ENCODE measurements at regions not wholly inside any gene's neighbourhood (a gene's known extent, or its start where the extent isn't known, plus 50 kb on each side); places are given as distances from the start of the nearest gene placed in this dataset.
A peak's percentile ranks its signal among the peaks of the same experiment; 100 is the strongest.
"Not testable (repeated sequence)": the region's sequence is repeated elsewhere in the genome, so short reads cannot be mapped to it uniquely, and the experiment has no call there.

- in situ Hi-C loops (cut with HindIII; ENCODE audit: low pct_ligation_motif_present, low pct_unique_long_range_greater_than_20kb, low sequenced_read_pairs), result no loop called here
- DNase-seq, result no peak
These were observed 685.9 kb upstream of the CDH10 start for GRCh38 chr5:25330721-25331120.

- in situ Hi-C loops (cut with HindIII; ENCODE audit: low pct_ligation_motif_present, low pct_unique_long_range_greater_than_20kb, low sequenced_read_pairs), result no loop called here
These were observed 682.4 kb upstream of the CDH10 start for GRCh38 chr5:25327172-25327571.

GRCh38 chr5:25301836-25302235 is 657.1 kb upstream of the CDH10 start:
- peak; percentile 50 for DNase-seq

More at GRCh38 chr5:25327172-25327571, 682.4 kb upstream of the CDH10 start:
- no peak for DNase-seq

GRCh38 chr5:25295067-25295466 is 650.3 kb upstream of the CDH10 start:
- DNase-seq, result no peak
- in situ Hi-C loops (cut with HindIII; ENCODE audit: low pct_ligation_motif_present, low pct_unique_long_range_greater_than_20kb, low sequenced_read_pairs), result no loop called here

More at GRCh38 chr5:25301836-25302235, 657.1 kb upstream of the CDH10 start:
- in situ Hi-C loops (cut with HindIII; ENCODE audit: low pct_ligation_motif_present, low pct_unique_long_range_greater_than_20kb, low sequenced_read_pairs), result no loop called here

- in situ Hi-C loops (cut with HindIII; ENCODE audit: low pct_ligation_motif_present, low pct_unique_long_range_greater_than_20kb, low sequenced_read_pairs); DNase-seq: not testable (repeated sequence)
These were observed 645.0 kb upstream of the CDH10 start for GRCh38 chr5:25289766-25290165.

- no peak for DNase-seq
- in situ Hi-C loops (cut with HindIII; ENCODE audit: low pct_ligation_motif_present, low pct_unique_long_range_greater_than_20kb, low sequenced_read_pairs), result no loop called here
These were observed 641.5 kb upstream of the CDH10 start for GRCh38 chr5:25286319-25286718.

- DNase-seq, result peak; percentile 41
- in situ Hi-C loops (cut with HindIII; ENCODE audit: low pct_ligation_motif_present, low pct_unique_long_range_greater_than_20kb, low sequenced_read_pairs), result no loop called here
These were observed 640.4 kb upstream of the CDH10 start for GRCh38 chr5:25285136-25285535.

GRCh38 chr5:25263507-25263906 is 618.7 kb upstream of the CDH10 start:
- in situ Hi-C loops (cut with HindIII; ENCODE audit: low pct_ligation_motif_present, low pct_unique_long_range_greater_than_20kb, low sequenced_read_pairs); DNase-seq: not testable (repeated sequence)

GRCh38 chr5:25262221-25262620 is 617.4 kb upstream of the CDH10 start:
- no peak for DNase-seq
- in situ Hi-C loops (cut with HindIII; ENCODE audit: low pct_ligation_motif_present, low pct_unique_long_range_greater_than_20kb, low sequenced_read_pairs), result no loop called here

GRCh38 chr5:25255128-25255527 is 610.4 kb upstream of the CDH10 start:
- DNase-seq, result no peak
- in situ Hi-C loops (cut with HindIII; ENCODE audit: low pct_ligation_motif_present, low pct_unique_long_range_greater_than_20kb, low sequenced_read_pairs), result no loop called here

- in situ Hi-C loops (cut with HindIII; ENCODE audit: low pct_ligation_motif_present, low pct_unique_long_range_greater_than_20kb, low sequenced_read_pairs), result no loop called here
- DNase-seq, result no peak
These were observed 597.2 kb upstream of the CDH10 start for GRCh38 chr5:25241981-25242380.

GRCh38 chr5:25238720-25239119 is 593.9 kb upstream of the CDH10 start:
- in situ Hi-C loops (cut with HindIII; ENCODE audit: low pct_ligation_motif_present, low pct_unique_long_range_greater_than_20kb, low sequenced_read_pairs); DNase-seq: not testable (repeated sequence)

- in situ Hi-C loops (cut with HindIII; ENCODE audit: low pct_ligation_motif_present, low pct_unique_long_range_greater_than_20kb, low sequenced_read_pairs), result no loop called here
- DNase-seq, result no peak
These were observed 579.7 kb upstream of the CDH10 start for GRCh38 chr5:25224316-25224982.

- DNase-seq; in situ Hi-C loops (cut with HindIII; ENCODE audit: low pct_ligation_motif_present, low pct_unique_long_range_greater_than_20kb, low sequenced_read_pairs): not testable (repeated sequence)
These were observed 555.1 kb upstream of the CDH10 start for GRCh38 chr5:25199902-25200301.

GRCh38 chr5:25190521-25191000 is 545.8 kb upstream of the CDH10 start:
- in situ Hi-C loops (cut with HindIII; ENCODE audit: low pct_ligation_motif_present, low pct_unique_long_range_greater_than_20kb, low sequenced_read_pairs), result no loop called here
- no peak for DNase-seq

GRCh38 chr5:25181249-25181648 is 536.5 kb upstream of the CDH10 start:
- in situ Hi-C loops (cut with HindIII; ENCODE audit: low pct_ligation_motif_present, low pct_unique_long_range_greater_than_20kb, low sequenced_read_pairs), result no loop called here
- no peak for DNase-seq

- DNase-seq; in situ Hi-C loops (cut with HindIII; ENCODE audit: low pct_ligation_motif_present, low pct_unique_long_range_greater_than_20kb, low sequenced_read_pairs): not testable (repeated sequence)
These were observed 517.8 kb upstream of the CDH10 start for GRCh38 chr5:25162616-25163015.

- in situ Hi-C loops (cut with HindIII; ENCODE audit: low pct_ligation_motif_present, low pct_unique_long_range_greater_than_20kb, low sequenced_read_pairs), result no loop called here
- no peak for DNase-seq
These were observed 516.1 kb upstream of the CDH10 start for GRCh38 chr5:25160891-25161290.

- in situ Hi-C loops (cut with HindIII; ENCODE audit: low pct_ligation_motif_present, low pct_unique_long_range_greater_than_20kb, low sequenced_read_pairs), result no loop called here
- no peak for DNase-seq
These were observed 506.0 kb upstream of the CDH10 start for GRCh38 chr5:25150819-25151218.

GRCh38 chr5:25128606-25129005 is 483.8 kb upstream of the CDH10 start:
- in situ Hi-C loops (cut with HindIII; ENCODE audit: low pct_ligation_motif_present, low pct_unique_long_range_greater_than_20kb, low sequenced_read_pairs), result no loop called here
- no peak for DNase-seq
